CD4-positive, alpha-beta T cell treated with Interleukin-4 for 4 hours (primary cell): ENCODE measurements at regions not wholly inside any gene's neighbourhood (a gene's known extent, or its start where the extent isn't known, plus 50 kb on each side); places are given as distances from the start of the nearest gene placed in this dataset.

Experiments
- DNase-seq: peaks from one replicate; pipeline ENCODE4 v3.0.0-alpha.2; 2020

DNA sequence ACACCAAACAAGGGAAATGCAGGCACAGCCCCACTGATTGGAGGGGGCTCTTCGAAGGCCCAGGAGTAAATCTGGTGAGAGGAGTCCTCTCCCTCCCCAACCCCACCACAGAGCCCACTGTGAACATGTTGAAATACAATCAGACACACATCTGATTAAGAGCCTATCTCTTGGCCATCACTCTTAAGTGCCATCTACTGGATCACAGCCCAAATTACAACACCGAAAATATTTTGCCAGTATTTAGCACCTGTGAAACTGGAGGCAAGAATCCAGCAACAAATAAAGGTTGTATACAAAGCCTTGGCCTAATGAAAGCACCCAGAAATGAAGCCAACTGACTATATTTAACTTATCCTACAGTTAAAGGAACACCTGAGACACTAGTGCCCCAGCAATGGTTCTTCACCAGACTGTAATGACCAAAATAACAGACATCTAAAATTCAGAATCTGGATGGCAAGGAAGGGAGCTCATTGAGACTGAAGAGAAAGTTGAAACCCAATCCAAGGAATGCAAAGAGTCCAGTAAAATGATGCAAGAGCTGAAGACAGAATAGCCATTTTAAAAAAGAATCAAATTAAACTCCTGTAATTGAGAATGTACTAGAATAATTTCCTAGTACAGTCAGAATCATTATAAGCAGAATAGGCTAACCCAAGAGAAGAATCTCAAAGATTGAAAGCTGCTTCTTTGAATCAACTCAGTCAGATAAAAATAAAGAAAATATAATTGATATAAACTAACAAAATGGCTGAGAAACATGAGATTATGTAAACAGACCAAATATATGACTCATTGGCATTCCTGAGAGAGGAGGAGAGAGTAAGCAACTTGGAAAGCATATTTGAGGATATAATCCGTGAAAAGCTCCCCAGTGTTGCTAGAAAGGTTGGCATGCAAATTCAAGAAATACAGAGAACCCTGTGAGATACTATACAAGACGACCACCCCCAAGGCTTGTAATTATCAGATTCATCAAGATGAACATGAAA lies 1117.0 kb downstream of the FLRT2 start:
- DNase-seq = no peak

DNA sequence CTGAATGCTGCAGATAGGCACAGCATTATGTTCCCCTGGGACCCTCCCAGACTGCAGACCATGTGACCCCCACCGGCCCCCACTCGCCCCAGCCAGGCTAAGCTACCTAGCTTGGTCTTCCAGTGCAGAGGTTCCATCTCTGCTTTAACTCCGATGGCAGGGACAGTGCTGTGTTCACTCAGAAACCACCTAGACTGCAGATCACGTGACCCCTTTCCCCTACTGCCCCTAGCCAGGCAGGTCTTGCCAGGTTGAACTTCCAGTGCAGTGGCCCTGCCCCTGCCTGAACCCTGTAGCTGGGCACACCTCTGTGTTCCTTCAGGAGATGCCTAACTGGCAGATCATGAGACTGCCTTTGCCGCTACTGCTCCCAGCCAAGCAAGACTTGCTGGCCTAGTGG lies 1116.2 kb downstream of the FLRT2 start:
- DNase-seq = no peak

DNA sequence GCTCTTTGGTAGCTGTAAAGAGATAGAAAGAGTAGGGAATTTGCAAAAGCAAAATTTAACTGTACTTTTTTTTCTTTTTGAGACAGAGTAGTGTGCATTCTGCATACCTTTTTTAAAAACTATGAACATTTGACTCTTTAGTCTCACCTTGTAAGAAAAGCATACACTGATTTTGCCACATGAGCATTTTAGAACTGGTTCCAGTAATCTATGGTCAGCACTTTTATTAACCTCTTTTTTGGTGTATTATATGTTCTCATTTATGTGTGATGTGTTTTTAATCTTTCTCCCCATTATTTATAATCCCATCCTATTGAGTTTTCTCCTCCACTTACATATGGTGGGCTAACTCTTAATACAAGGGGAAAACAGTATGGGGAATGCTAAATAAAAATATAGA lies 1111.4 kb downstream of the FLRT2 start:
- no peak for DNase-seq

DNA sequence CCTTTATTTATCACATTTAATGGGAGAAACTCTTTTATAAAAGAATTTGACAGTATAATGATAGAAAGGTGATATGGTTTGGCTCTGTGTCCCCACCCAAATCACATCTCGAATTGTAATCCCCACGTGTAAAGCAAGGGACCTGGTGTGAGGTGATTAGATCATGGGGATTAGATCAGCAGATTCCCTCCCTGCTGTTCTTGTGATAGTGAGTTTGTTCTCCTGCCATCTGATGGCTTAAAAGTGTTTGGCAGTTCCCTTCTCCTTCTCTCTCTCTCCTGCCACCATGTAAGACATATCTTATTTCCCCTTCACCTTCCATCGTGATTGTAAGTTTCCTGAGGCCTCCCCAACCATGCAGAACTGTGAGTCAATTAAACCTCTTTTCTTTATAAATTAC lies 1110.3 kb downstream of the FLRT2 start:
- no peak for DNase-seq

DNA sequence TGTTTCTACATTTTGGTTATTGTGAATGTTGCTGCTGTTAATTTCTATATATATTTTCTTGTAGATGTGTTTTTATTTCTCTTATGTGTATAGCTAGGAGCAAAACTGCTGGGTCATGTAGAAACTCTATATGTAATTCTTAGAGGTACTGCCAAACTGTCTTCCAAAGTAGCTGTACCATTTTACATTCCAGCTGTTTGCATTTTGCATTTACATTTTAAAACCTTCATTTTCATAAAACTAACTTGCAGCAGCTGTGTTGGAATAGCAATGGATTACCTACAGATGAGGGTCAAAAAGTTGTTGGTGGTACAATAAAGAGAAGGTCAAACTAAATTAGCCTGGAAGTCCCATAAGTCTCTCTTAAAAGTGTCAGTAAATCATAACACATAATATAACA lies 1109.7 kb downstream of the FLRT2 start:
- DNase-seq = no peak

DNA sequence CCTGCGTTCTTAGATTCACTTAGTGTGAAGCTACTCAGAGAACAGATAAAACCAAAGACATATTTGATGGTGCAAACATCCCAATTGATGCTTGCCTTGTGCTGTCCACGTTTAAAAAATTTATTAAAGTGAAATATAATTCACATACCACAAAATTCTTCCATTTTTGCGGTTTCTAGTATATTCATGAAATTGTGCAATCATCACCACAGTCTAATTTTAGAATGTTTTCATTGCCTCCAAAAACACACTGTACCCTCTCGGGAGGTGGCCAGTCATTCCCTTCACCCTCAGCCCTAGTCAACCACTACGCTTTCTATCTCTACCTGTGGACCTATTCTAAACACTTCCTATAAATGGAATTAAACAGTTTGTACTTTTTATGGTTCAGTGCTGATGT lies 1109.2 kb downstream of the FLRT2 start:
- no peak for DNase-seq

DNA sequence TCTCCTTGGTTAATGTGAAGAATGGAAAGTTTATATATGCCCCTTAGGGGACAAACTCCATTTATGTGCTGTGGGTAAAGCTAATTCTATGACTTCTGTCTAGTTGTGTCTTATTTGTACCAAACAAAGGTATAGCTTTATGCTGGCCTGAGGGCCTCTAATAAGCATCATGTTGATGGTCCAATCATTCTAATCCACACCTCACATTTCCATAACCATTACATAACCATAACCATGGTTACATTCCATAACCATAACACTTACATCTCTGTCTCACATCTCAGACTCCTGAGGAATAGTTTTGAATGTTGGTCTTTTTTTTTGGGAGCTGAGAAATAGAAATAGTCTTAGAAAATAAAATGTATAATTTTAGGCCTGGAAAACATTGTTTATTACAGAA lies 1097.1 kb downstream of the FLRT2 start:
- no peak for DNase-seq

DNA sequence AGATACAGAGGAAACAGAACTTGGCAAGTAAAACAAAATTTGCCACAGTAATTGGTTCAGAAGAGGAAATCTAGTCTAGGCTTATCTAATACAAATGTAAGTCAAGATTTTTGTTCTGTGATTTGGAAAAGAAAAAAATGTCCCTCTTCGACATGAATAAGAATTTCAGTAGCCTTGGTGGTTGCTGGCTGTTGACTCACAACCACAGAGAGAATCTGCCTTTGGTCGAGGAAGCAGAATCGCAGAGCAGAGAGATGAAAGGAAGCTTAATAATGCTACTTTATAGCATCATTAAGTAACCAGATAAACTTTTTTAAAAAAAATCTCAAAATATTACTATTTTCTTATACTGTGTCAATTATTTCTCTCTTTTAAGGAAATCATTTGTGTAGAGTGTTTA lies 1096.6 kb downstream of the FLRT2 start:
- no peak for DNase-seq

DNA sequence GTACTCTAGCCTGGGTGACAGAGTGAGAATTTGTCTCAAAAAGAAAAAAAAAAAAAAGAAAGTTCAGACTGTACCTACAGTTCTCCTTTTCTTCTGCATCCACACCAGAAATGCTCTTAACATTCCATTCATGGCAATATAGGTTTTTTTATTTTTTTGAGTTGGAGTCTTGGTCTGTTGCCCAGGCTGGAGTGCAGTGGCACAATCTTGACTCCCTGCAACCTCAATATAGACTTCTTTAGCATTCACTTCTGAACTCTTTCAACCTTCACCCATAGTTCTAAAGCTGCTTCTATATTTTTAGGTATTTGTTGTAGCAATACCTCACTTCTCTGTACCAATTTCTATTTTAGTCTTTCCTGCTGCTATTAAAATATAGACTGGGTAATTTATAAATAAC lies 1095.7 kb downstream of the FLRT2 start:
- no peak for DNase-seq

DNA sequence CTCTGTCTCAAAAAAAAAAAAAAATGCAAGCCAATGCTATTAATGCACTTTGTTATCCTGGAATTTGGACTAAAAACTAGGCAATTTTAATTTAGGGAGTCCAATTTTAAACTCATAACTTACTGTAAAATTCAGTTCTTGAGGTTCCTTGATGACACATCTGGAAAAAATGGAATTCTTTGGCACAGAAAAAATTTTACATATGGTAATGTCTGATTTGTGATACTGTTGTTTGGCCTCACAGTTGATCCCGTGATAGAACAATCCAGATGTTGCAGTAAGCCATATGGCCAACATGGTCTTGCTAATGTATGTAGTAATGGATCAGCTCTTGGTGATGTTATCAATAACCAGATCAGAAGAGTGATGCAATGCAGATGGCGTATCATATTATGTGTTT lies 1089.8 kb downstream of the FLRT2 start:
- DNase-seq = no peak

DNA sequence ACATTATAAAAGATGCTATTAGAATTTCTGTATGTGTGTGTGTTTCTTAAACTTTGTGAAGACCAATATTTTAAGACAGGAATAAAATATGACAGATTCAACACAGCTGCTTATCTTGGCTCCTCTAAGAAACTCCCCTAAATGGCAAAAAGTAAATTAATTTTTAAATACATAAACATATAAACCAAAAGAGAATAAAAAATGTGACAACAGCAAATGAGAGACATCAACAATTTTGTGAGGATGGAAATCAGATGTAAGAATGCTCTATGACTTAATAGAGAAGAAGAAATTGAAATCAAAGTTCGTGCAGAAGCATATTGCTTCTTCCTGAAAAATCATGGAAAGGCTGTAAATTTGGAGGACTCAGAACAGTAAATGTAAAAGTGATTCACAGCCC lies 1083.8 kb downstream of the FLRT2 start:
- DNase-seq = no peak

DNA sequence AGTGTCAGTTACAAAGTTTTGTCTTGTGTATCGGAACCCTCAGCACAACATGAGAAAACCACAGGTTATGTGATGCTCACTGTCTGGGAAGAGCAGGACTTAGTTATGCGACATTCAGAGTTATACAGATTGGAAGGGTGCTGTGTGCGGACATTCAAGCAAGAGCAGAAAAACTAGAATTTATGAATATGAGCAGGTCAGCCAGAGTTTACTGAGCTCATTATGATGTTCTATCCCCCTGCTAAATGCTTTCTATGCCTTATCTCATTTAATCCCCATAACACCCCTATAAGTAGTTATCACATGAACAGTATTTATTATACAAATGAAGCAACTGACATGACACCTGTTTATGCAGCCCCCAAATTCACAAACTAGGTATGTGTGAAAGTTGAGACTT lies 1083.2 kb downstream of the FLRT2 start:
- DNase-seq = no peak

DNA sequence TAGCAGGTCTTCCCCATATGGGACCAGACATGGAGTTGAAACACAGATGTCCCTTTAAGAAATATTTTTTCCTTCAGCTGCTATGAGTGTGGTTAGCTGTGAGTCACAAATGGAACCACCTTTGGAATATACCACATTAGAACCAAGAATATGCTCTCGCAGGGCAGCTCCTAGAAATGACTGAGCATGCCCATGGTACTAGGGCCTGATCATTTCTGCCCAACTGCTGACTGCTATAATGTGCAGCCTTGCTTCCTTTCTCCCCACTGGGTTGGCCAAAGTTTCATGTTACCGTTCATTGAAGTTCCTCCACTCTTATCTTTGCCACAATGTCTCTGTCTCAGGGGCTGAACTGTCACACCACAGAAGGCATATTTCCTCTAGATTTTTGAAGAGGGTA lies 1074.6 kb downstream of the FLRT2 start:
- DNase-seq = no peak

DNA sequence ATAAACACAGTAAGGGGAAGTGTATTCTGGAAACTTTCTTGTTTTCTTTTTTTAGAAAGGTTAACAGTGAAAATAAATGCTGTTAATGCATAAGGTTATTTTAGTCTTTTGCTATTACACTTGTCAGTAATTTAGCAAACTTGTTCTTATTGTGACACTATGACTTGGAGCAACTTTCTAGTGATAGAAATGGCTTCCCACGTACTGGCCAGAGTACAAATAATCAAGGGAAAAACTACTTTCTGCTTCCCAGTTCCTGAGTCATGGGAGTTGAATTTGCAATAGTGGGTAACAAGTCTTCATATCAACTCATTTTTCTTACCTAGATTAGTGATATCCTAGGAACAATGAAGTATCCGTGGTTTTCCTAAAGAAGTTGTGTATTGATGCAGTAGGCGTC lies 1072.3 kb downstream of the FLRT2 start:
- no peak for DNase-seq

DNA sequence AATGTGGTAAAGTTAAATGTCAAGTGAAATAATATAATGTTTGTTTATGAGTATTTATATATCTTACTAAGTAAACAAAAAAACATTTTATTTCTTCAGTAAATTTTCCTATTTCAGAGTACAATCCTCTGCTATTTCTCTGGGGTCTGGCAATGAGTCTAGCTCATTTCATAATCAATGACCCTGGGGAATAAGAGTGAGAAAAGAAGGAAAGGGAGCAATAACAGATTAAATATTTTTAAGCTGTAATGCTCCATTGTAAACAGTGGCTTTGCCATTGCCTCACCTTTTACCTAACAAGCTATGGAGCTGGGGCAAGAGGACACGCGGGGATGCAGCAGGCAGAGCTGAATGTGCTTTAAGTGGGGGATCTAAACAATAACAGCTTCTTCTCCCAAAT lies 1071.9 kb downstream of the FLRT2 start:
- DNase-seq = no peak

DNA sequence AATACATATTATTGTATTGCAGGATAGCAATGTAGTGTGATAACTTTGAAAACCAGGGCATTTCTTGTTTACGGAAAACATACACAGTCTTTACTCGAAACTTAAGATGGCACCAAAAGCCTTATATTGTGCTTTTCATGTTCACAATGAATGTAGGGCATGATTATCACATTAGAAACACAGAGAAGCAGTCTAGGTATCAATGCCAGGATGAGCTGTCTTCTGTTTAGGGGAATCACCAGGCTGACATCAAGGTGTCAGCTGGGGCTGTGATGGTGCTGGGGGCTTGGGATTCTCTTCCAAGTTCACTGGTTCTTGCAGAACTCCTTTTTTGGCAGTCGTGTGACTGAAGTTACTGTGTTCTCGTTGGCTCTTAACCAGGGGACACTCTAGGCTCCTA lies 1067.3 kb downstream of the FLRT2 start:
- no peak for DNase-seq

DNA sequence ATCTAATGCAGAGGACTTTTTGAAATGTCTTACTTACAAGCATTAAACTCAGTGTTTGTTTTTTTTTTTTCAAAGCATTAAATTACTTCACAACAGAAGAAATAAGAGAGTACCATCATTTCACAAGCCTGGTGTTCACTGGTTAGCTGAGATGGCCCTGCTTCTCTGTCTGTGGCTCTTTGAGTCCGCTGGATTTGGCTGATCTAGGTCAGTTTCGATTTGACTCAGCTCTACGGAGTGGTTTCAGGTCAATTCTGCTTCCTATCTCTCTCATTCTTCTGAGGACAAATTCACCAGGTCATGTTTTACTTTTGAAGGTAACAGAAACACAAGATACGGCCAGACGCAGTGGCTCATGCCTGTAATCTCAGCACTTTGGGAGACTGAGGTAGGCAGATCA lies 1066.1 kb downstream of the FLRT2 start:
- no peak for DNase-seq

DNA sequence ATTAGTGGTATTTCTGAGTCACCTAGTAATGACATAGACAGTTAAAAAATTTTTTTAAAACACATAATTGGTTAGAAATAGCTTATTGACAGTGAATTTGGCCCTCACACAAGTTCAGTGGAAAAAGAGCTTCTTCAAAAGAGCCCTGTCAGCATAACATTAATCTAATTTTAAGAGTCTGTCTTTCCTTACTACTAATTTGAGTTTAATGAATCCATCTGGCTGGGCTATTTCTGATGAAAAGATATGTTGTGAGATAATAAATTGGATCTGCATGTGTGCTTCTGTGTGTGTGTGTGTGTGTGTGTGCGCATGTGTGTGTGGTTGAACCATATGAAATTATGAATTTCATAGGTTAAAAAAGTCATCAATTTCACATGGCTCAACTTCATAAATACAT lies 1045.2 kb downstream of the FLRT2 start:
- DNase-seq = no peak

DNA sequence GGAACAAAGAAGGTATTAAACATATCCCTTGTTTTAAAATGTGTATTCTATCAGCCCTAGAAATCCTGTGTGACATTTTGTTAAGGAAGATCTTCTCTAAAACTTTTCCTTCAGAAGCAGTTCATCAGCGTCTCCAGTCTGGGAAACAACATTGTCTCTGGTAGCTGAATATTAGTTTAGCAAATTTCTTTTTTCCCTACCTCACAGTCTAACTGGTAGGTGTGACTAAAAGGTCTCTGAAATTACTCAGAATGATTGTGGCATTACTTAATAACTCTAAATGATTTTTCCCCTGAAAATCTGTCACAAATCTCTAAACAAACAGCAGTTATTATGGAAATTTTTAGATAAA lies 1044.8 kb downstream of the FLRT2 start:
- no peak for DNase-seq

DNA sequence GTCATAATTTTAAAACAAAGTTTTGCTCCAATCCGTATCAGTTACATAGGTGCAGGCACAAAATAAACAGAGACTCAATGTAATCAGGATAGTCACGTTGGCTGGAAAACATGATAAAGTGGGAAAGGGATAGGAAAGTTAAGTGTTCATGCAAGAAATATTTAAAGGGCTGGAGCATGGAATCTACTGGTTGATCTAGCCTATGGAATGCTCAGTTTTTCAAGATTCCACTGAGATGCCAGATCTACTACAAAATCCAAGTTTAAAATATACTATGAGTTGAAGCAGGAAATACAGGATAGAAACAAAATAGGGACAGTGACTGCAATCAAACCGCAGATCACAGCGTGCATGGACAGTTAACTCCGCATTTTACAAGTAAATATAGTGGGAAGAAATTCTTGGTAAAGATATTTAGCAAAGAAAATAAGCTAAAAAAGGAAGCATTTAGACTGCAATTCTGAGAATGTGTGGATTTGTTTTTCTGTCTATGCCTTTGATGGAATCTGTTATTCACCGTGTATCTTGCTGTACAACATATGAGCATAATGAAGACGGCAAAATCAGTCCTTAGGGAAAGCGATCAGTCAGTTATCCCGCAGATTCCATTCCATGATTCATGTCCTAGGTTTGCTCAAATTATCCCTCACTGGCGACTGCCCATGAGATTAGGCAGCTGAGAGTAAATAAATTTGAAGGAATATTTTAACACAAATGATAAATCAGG lies 1044.3 kb downstream of the FLRT2 start:
- DNase-seq = no peak

DNA sequence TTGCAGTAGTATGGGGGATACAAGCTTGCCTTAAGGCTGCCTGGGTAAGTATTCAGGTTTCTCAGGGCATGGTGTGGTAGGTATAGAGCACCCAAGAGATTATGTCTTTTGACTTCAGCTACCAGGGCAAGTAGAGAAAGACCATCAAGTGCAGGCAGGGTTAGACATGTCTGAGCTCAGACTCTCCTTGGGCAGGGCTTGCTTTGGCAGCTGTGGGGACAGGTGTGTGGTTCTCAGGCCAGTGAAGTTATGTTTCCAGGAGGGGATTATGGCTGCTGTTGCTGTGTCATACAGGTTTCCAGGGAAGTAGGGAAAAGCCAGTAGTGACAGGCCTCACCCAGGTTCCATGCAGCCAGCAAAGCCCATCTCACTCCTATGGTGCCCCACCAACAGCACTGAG lies 1040.4 kb downstream of the FLRT2 start:
- no peak for DNase-seq

DNA sequence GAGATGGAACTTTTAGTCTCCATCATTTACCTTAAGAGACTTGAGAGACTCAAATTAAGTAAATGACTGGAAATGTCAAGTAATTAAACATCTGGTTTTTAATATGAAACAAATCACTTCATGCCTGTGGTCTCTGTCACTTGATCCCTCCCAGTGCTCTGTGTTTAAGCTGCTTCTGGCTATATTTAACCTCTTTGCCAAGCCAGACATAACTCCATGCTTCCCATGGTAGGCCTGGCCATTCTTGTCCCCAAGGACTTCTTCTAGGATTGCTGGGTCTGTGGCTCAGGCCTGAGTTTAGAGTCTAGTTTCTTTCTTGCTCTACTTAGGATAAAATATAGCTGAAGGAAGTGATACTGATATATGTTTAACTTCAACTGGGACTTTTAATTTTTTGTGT lies 1013.6 kb downstream of the FLRT2 start:
- no peak for DNase-seq

DNA sequence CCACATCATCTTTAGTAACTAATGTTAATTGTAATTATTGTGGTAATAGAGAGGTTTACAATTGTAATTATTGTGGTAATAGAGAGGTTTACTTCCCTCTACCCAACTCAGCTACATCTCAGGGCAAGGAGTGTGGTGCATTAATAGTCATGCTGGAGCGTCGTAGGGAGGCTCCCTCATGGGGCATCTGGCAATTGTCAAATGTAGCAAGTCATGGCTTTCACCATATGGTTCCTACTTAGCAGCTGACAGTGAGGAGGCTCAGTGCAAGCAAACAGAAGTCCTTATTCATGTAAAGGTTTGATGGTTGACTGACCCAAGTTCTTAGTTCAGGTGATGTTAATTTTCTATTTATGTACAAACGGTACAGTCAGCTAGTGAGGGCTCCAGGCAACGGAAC lies 1012.0 kb downstream of the FLRT2 start:
- no peak for DNase-seq

DNA sequence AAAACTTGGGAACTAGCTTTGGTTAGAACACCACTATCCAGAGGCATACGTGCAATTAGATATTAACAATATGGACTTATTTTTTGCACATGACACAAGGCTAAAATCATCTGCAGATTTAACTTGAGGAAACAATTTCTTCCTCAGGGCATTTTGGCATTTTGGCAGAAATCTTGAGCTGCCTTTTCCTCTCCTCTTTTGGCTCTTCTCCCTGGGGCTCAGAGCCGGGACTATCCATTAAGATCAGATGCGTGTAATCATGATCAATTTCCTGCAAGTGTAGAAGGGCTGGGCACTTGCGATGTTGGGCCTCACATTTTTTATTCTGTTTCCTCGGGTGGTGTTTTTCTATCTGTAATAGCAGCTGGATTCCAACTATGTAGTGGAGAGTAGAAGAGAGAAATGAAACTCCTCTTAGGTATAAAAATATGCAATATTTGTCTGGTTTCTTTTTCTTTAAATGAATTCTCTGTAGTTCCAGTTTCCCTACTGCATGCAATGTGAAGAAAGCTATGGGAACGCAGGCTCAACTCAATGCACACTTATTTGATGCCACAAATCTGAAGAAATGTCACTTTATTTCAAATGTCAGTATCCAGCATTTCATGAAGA lies 1010.8 kb downstream of the FLRT2 start:
- no peak for DNase-seq
